ENCODE measurements at regions not wholly inside any gene's neighbourhood (a gene's known extent, or its start where the extent isn't known, plus 50 kb on each side); places are given as distances from the start of the nearest gene placed in this dataset.

DNA sequence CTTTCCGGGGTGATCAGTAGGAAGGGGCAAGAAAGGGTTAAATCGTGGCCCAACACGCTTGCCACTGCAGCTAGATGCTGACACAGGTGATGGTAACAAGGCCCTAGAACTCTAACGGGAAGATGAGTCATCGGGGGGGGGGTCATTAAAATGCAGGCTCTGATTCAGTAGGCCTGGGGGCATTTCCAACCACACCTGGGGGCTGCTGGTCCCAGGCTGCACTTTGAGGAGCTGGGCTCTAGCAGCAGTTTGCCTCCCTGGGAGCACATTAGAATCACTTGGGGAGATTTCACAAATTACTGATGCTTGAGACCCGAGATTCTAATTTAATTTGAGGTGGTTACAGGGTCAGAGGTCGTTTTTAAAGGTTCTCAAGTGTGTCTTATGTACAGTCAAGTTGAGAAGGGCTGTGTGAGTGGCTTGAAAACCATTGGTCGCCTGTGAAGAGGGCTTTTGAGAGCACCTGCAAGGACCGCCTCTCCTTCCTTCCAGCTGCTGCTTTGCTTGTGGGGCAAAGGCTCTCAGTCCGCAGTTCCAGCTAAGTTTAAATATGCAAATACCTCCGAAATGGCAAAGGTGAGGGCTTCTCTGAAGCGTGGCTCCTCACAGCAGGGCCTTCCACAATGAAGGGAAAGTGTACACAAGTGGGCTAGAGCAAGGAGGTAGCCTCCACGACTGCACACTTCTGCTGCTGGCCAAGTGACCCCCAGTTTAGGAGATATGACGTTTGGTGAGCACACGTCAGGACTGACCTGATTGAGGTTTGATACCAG, 84.2 kb upstream of the KCNK12 start:
- no peak for DNase-seq (ENCODE audit: low read depth)
- H3K4me3 ChIP-seq (ENCODE audit: low read depth, low read length) = no peak overlapping the region

DNA sequence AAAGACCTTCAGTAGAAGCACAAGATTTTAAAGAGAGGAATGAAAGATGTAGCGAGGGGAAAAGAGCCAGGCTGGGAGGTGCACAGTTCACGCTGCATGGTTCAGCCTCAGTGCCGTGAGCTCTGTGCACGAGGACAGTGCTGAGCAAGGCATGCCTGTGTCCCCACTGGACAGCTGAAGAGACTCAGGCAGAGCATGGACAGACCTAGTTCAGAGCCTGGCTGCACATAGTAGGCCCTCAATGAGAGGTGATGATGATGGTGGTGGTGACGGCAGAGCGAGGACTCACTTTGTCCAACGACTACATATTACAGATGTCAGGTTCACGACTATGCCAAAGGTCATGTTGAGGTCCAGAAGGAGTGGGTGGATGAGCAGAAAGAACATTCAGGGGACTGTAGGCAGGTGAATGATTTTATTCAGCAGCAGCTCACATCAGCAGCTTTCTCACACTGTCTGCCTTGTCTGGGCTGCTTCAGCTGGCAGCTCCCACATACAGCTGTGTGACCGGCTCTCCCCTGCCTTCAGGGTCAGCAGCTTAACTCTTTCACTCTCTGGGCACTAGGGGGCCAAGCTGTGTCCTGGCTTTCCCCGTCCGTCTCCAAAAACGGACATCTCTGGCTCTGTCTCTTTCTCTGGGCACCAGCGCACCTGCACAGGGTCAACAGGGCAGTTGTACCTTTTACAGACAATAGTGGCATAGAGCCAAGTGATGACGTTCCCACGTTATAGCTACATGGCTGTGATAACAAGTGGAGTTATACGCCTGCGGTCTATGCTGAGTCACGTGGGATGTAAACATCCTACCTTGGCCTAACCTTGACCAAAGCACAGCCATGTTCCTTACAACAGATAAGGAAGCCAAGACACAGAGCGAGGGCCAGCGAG, 83.4 kb upstream of the KCNK12 start:
- no peak overlapping the region for H3K4me3 ChIP-seq (ENCODE audit: low read depth, low read length)
- no peak for DNase-seq (ENCODE audit: low read depth)

DNA sequence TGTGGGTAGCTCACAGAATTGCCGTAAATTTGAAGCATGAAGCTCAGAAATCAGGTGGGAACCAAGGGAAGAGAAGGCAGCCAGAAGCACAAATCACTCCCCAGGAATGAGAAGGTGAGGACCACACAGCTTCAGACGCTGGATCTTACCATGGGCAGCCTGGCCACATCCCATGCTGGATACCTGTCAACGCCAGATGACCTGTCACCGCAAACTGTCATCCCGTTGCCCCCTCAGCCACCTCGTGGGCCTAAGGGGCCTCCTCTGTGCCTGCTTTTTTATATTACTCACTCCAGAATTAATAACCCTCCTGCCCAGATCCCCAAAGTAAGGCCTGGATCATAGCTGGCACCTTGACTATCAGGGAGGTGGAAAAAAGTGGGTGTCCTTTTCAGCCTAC, 82.3 kb upstream of the KCNK12 start:
- H3K4me3 ChIP-seq (ENCODE audit: low read depth, low read length) = no peak overlapping the region
- no peak for DNase-seq (ENCODE audit: low read depth)

DNA sequence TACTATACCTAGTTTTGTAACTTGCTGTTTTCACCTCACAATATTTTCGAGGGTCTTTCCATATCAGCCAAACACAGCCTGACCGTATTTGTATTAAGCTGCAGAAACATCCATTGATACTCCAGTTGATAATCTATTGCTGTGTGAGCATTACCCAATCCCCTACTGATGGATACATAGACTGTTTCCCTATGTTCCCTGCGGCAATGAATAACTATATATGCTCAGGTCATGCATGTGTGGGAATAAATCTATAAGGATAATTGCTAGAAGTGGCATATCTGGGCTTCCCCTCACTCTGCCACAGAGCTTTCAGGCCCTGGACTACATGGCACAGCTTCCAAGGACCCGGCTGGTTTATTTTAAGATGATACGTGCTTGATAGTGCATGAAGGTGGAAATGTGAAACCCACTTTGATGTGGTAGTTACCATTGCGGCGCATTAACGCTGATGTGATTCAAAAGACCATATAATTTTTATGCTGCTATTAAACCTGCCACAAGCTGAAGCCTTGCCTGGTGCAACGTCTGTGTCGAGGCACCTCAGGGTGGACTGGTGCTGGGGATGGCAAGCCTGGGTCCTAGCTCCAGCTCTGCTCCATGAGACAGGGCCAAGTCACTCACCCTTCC, 81.4 kb upstream of the KCNK12 start:
- DNase-seq (ENCODE audit: low read depth) = no peak

DNA sequence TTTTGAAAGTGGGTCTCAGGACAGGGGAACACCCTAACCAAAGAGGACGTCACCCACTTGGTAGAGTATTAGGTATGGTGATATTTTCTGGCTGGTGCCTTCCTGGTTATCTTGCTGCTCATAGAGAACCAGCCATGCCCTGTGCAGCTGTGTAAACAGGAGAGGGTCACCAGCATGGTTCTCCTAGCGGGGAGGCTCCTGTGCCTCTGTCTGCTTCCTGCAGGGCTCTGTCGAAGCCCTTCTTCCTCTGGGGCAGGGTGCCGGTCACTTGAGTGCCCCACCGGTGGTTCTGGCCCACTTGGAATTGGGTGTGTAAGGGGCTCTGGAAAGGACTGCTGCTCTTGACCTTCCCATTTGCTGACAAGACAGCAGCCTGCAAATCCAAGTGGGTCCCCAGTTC, 80.5 kb upstream of the KCNK12 start:
- H3K4me3 ChIP-seq (ENCODE audit: low read depth, low read length) = no peak overlapping the region
- no peak for DNase-seq (ENCODE audit: low read depth)

More for the DNA sequence above, 81.4 kb upstream of the KCNK12 start:
- no peak overlapping the region for H3K4me3 ChIP-seq (ENCODE audit: low read depth, low read length)

DNA sequence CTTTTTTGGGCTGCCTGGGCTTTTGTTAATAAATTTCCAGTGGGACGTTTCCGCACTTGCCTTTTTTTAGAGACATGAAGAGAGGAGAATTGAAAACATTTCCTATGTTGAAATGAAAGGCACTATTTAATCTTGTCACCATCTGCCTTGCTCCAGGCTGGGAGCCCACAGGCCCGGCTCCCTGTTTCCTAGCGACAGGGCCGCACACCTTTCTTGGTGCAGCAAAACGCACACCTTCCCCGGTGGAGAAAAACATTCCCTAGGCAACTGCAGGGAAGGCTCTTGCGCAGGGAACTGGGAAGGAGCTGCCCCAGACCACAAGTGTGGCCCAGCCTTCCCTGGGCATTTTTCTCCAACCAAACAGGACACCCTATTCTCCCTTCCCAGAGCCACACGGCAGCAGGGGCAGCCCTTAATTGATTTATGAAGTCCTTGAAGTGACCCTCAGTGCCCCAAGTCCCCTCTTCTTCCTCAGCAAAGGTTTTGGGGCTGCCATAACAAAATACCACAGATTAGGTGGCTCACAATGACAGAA, 79.3 kb upstream of the KCNK12 start:
- H3K4me3 ChIP-seq (ENCODE audit: low read depth, low read length) = no peak overlapping the region
- no peak for DNase-seq (ENCODE audit: low read depth)

DNA sequence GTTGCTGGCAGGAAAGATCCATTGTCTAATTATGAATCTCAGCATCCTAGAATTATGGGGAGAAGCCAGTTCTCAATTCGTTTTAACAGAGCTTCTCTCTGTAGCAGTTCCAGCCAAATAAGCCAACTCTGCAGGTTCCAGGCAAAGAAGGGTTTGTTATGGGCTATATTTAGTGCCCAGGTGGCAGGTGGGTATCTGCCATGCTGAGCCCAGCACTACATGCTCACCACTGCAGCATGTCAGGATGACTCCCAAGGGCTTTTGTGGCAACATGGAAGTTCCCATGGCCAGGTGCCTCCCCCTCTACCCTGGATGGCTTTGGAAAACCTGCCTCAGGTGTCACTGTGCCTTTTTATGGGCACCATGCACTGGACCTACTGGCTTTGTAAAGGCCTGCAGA, 74.5 kb upstream of the KCNK12 start:
- H3K4me3 ChIP-seq (ENCODE audit: low read depth, low read length) = no peak overlapping the region
- DNase-seq (ENCODE audit: low read depth) = no peak

DNA sequence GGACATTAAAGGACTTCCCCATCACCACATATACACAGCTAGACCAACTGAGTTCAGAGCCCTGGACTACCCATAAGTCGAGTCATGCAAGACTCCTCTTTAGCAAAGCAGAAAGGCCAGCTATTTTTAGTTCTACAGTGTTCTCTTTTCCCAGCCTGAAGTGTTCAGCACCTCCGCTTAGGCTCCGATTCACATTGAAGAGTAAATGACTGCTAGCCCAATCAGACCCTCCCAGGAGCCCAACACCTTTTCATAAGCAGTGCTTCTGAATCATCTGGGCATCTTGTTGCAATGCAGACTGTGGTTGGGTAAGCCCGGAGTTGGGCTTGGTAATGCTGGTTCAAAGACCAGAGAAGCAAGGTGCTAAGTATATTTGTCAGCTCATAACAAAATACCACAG, 73.6 kb upstream of the KCNK12 start:
- DNase-seq (ENCODE audit: low read depth) = no peak
- no peak overlapping the region for H3K4me3 ChIP-seq (ENCODE audit: low read depth, low read length)

DNA sequence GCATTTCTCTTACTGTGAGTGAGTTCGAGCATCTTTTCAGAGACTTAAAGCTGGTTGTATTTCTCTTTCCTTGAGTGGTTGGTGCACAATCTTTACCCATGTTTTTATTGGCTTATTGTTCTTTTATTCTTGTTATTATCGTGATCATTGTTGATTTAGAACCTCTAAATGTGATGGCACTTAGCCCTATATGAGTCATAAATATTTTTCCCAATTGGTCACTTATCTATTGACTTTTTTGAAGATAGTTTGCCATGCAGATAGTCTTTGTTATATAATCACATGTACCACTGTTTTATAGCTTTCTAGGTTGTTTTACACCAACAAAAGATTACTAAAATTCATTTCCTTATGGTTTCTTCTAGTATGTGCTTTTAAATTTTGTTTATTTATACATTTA, 70.6 kb upstream of the KCNK12 start:
- no peak for DNase-seq (ENCODE audit: low read depth)
- H3K4me3 ChIP-seq (ENCODE audit: low read depth, low read length) = no peak overlapping the region

DNA sequence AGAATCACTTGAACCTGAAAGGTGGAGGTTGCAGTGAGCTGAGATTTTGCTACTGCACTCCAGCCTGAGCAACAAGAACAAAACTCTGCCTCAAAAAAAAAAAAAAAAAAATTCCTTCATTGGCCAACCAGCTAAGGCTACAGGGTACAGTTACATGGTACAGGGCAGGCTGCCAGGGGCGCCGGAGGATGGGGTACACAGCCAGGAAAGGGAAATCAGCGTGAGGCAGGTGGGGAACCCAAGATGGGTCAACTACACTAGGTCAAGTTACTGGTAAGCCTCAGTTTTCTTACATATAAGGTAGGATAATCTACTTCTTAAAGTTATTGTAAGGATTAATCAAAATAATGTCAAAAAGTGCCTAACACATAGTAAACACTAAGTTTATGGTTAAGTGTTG, 69.6 kb upstream of the KCNK12 start:
- no peak overlapping the region for H3K4me3 ChIP-seq (ENCODE audit: low read depth, low read length)
- no peak for DNase-seq (ENCODE audit: low read depth)

DNA sequence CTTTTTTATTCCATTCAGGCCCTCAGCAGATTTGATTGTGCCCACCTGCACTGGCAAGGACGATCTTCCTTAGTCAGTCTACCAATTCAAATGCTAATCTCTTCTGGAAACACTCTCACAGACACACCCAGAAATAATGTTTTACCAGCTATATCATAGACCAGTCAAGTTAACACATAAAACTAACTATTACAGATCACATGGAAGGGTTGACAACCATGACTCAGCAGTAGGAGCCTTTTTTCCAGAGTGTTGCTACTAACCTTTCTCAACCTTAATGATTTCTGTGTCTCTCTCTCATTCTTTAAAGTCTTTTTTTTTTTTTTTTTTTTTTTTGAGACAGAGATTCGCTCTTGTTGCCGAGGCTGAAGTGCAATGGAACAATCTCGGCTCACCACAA, 68.7 kb upstream of the KCNK12 start:
- H3K4me3 ChIP-seq (ENCODE audit: low read depth, low read length) = no peak overlapping the region
- no peak for DNase-seq (ENCODE audit: low read depth)

DNA sequence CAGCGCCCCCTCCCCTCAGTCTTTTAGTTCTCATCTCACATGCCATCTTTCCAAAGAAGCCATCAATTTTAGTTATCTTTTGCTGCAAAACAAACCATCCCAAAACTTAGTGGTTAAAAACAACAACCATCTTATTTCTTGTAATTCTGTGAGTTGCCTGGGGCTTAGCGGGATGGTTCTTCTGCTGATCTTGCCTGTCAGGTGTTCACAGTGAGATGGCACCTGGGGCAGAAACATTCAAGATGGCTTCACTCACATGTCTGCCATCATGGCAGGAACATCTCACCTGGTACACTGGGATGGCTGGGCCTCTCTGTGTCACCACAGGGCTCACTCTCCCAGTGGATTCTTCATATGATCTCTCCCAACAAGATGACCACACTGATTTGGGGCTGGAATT, 67.6 kb upstream of the KCNK12 start:
- H3K4me3 ChIP-seq (ENCODE audit: low read depth, low read length) = no peak overlapping the region
- no peak for DNase-seq (ENCODE audit: low read depth)

DNA sequence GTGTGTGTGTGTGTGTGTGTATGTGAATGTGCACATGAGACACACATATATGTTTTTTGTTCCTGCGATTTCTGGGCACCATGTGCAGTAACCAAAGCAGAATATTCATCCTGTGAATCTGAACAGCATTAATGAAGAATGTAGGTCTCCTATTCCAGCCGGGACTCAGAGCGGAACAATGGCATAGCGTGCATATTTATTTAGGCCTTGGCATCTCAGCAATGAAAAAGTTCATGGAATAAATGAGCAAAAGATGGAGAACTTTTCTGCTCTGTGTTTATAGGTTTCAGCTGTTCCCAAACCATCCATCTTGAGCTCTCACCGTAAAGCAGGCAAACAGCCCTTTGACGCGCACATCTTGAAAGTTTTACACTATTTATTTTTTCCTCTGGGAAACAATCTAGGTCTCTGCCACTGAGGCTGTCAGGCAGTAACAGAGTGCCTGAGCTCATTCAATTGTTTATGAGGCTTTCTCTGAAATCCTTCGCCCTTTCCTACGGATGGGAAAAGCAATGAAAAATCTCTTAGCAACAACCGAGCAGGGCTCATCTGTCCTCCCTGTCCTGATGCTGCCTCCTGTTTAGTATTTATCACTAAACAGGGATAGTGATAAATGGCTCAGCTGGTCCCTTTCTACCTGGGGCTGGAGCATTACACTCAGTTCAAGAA, 65.9 kb upstream of the KCNK12 start:
- H3K4me3 ChIP-seq (ENCODE audit: low read depth, low read length) = no peak overlapping the region
- no peak for DNase-seq (ENCODE audit: low read depth)

DNA sequence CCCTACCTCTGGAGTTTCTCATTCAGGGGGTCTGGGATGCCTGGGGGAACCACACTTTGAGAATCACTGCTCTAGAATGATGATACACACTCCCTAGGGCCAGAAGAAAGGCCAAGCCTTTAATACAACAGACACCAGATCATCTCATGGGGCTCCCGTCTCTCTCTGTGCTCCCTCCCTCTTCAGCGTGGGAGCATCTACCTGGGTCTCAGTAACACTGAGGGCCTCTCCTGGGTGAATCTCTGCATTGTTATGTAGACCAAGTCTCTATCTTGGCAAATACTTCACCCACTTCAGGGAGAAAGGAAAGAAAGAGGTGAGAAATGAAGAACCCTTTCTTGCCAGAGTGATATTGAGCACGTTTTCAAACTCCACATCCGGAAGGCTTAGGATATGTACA, 65.4 kb upstream of the KCNK12 start:
- no peak overlapping the region for H3K4me3 ChIP-seq (ENCODE audit: low read depth, low read length)
- DNase-seq (ENCODE audit: low read depth) = no peak

DNA sequence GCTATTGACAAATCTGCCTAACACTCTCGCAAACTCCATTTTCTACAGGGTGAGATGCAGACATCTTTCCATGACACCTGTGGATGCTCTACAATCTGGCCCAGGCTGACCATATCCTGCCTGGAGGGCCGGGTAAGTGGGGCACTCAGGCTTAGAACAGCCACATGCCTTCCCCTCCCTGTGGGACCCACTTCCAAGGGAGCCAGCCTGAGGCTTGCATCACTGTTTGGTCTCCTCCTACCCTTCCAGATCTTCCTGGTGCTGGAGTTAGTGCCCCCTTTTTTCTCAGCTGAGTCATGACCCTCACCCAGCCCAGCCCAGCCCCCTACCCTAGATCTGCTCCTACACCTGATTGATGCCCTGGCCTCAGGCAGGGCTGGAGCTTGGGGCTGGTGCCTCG, 62.0 kb upstream of the KCNK12 start:
- DNase-seq (ENCODE audit: low read depth) = no peak
- no peak overlapping the region for H3K4me3 ChIP-seq (ENCODE audit: low read depth, low read length)

DNA sequence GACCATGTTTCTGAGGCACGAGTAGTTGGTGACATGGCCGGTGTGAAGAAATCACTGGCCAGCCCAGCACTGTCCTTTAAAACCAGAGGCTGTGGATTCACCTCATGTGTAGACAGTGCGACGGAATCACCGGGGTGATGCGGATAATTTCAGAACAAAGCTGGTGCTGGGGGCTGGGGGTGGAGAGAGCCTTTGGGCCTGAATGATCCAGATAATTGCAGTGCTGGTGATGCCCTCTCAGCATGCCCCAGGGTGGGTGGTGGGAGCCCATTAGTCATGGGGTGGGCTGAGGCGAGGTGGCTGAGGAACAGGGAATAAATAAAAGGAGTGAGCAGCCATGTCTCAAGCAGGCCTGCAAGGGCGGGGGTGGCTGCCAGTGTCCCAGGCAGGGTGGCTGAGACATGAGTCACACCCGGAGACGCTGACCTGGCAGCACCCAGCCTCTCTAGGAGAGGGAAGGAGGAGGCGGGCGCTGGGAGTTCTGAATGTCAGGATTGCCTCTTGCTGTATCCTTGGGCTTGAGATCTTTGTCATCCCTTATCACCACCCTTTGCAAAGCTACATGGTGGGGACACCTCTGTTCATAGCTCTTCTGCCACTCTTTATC, 61.1 kb upstream of the KCNK12 start:
- peak; percentile 31 for DNase-seq (ENCODE audit: low read depth)
- no peak overlapping the region for H3K4me3 ChIP-seq (ENCODE audit: low read depth, low read length)

DNA sequence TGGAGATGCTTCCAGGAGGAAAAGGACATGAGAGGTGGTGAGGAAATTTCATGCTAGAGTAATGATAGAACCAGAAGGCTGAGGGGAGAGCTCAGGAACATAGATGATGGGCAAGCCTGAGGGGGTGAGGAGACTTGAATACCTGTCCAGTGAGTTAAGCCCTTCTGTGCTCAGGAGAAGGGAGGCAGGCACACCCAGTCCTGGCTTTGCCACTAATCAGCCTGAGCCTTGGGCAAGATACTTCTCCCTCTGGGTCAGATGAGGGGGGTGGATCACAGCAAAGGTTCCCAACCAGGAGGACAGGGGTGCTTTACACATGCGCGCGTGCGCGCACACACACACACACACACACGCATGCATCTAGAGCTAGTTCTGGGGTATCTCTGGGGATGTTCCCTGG, 60.5 kb upstream of the KCNK12 start:
- no peak for DNase-seq (ENCODE audit: low read depth)
- H3K4me3 ChIP-seq (ENCODE audit: low read depth, low read length) = no peak overlapping the region

DNA sequence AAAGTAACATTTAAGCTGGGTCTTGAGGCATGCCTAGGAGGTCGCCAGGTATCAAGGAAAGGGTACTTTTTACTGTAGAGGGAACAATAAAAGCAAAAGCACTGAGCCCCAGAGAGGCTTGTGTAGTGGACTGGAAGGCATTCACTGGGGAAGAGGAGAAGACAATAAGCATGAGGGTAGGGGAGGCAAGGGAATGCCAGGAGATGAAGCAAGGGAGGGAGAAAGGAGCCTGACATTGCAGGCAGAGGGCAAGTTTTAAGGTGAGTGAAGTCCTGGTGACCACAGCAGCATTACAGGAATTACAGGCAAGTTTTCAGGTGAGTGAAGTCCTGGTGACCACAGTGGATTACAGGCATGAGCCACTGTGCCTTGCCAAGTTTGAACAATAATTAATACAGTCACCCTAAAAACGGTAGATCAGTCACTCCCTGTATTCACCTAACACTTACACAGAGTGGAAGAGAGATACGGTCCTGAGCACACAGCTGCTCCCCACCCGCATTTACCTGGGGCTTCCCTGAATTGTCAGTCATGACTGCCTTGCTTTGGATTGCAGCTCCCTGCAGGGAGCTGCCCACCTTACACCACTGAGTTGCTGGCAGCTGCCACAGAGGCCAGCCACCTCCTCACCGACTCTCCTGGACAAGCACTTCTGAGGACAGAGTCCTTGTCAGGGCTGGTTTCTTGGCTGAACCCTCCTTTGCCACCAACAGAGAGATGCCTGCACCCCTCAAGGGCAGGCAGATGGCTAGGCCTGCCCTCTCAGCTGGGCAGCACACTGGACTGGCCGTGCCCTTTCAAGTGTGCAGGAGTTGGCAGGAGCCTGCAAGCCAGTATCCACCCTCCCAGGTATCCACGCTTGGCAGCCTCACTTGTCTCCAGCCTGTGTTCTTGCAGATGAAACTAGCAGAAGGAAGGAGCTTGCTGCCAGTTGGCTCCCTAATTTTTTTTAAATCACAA, 59.0 kb upstream of the KCNK12 start:
- no peak overlapping the region for H3K4me3 ChIP-seq (ENCODE audit: low read depth, low read length)
- no peak for DNase-seq (ENCODE audit: low read depth)

Data from skeletal muscle cell (primary cell).